GM12878 (cell line): ENCODE measurements at regions not wholly inside any gene's neighbourhood (a gene's known extent, or its start where the extent isn't known, plus 50 kb on each side); places are given as distances from the start of the nearest gene placed in this dataset.

Experiments
- ATAC-seq: fragments of 200-7000 bp; cut with Tn5 transposase; 3 replicates; pipeline ENCODE4 v1.9.1; 2020; ENCODE audit warnings: mild to moderate bottlenecking, moderate library complexity
- BruUV-seq: library from RNA; stranded (reverse); fragments of 400-500 nt; replicated peaks from 2 replicates; lab custom pipeline; 2021; lab: Mats Ljungman, UMichigan
- CTCF ChIA-PET: fragments of 300-600 bp; sonication (Branson Sonifier 250); formaldehyde crosslinking; extraction: SDS; loops from one replicate; lab custom pipeline; 2021; ENCODE audit warnings: inconsistent platforms; lab: Yijun Ruan, JAX
- POLR2A ChIA-PET: fragments of 350-600 bp; formaldehyde crosslinking; extraction: SDS; loops from one replicate; lab custom pipeline; 2021; ENCODE audit warnings: inconsistent platforms; lab: Charles Lee
- RAD21 ChIA-PET: fragments of 300-600 bp; sonication (Branson Sonifier 250); formaldehyde crosslinking; loops from one replicate; lab custom pipeline; 2023; ENCODE audit warnings: antibody characterized with exemption; ENCODE audit not compliant: unreplicated experiment; lab: Charles Lee
- SMC1A ChIA-PET: fragments of 300-600 bp; sonication (Branson Sonifier 250); formaldehyde crosslinking; loops from one replicate; lab custom pipeline; 2023; ENCODE audit not compliant: unreplicated experiment, uncharacterized antibody; lab: Charles Lee
- DNase-seq: peaks from one replicate; pipeline ENCODE4 v3.0.0-alpha.2; 2011; ENCODE audit warnings: low read depth, low spot score
- FAIRE-seq: peaks from 3 replicates; lab custom pipeline; 2011; peaks lifted over from hg19 to GRCh38; lab: Jason Lieb, UNC
- H2AFZ ChIP-seq: 2 replicates; pipeline ENCODE4 v1.6.0; 2011; ENCODE audit warnings: low read depth, low read length, control low read depth; ENCODE audit not compliant: control insufficient read depth
- H3K27ac ChIP-seq: 2 replicates; pipeline ENCODE4 v1.5.1; 2011; ENCODE audit warnings: control low read depth; ENCODE audit not compliant: control insufficient read depth, insufficient read depth
- H3K27me3 ChIP-seq, 2 experiments: replicated peaks in 1 of 2; 2 replicates each; pipeline versions ENCODE4 v1.6.0 to v1.6.1; 2011; ENCODE audit warnings: low read length in 1 of 2; ENCODE audit not compliant: control insufficient read depth in 2 of 2, insufficient read depth in 2 of 2
- H3K36me3 ChIP-seq, 2 experiments: 2 replicates each; pipeline ENCODE4 v1.5.1; 2011; ENCODE audit warnings: low read length in 1 of 2; ENCODE audit not compliant: control insufficient read depth in 2 of 2, insufficient read depth in 2 of 2
- H3K4me1 ChIP-seq: 2 replicates; pipeline ENCODE4 v1.6.1; 2011; ENCODE audit warnings: mild to moderate bottlenecking, low read length, moderate library complexity, mixed read lengths; ENCODE audit not compliant: control insufficient read depth, insufficient read depth
- H3K4me2 ChIP-seq: 2 replicates; pipeline ENCODE4 v1.6.0; 2011; ENCODE audit warnings: control low read depth; ENCODE audit not compliant: control insufficient read depth, insufficient read depth
- H3K4me3 ChIP-seq: fragments of 200-600 bp; sonication (generic); 2 replicates; pipeline ENCODE4 v1.5.1; 2016
- H3K79me2 ChIP-seq: 2 replicates; pipeline ENCODE4 v1.6.0; 2011; ENCODE audit warnings: low read length; ENCODE audit not compliant: control insufficient read depth, insufficient read depth
- H3K9ac ChIP-seq: 2 replicates; pipeline ENCODE4 v1.8.0; 2011; ENCODE audit warnings: low read length, control low read depth, mixed read lengths; ENCODE audit not compliant: control insufficient read depth, insufficient read depth
- H3K9me3 ChIP-seq: replicated peaks from 3 replicates; pipeline ENCODE4 v1.5.1; 2011; ENCODE audit warnings: mild to moderate bottlenecking, low read length; ENCODE audit not compliant: control insufficient read depth, insufficient read depth
- H4K20me1 ChIP-seq: 2 replicates; pipeline ENCODE4 v1.6.0; 2011; ENCODE audit not compliant: control insufficient read depth, insufficient read depth
- CHD2 ChIP-seq: IDR thresholded peaks from 2 replicates; pipeline ENCODE4 v1.6.1; 2011; ENCODE audit warnings: low read depth, low read length, improper control_type of control experiment, borderline replicate concordance
- EP300 ChIP-seq, 2 experiments: fragments of 150-350 bp in 1 of 2; IDR thresholded peaks; 2 replicates each; pipeline ENCODE4 v1.6.1; 2011 to 2012; ENCODE audit warnings: low read depth in 2 of 2, low read length in 2 of 2, borderline replicate concordance in 1 of 2, improper control_type of control experiment in 1 of 2, inconsistent platforms in 1 of 2; ENCODE audit not compliant: control insufficient read depth in 1 of 2
- IRF3 ChIP-seq: fragments of 450-650 bp; IDR thresholded peaks from 2 replicates; pipeline ENCODE4 v1.6.1; 2014; ENCODE audit warnings: mild to moderate bottlenecking
- MAX ChIP-seq: IDR thresholded peaks from 2 replicates; pipeline ENCODE4 v1.6.1; 2012; ENCODE audit warnings: low read depth, low read length, improper control_type of control experiment
- SP1 ChIP-seq: IDR thresholded peaks from one replicate; pipeline ENCODE4 v1.6.1; 2011; ENCODE audit warnings: low read depth, low read length
- TARDBP ChIP-seq: IDR thresholded peaks from 2 replicates; pipeline ENCODE4 v1.6.1; 2016; ENCODE audit warnings: borderline replicate concordance
- ZBTB4 ChIP-seq: fragments of 450-650 bp; formaldehyde crosslinking; IDR thresholded peaks from 2 replicates; pipeline ENCODE4 v1.4.0; 2022; ENCODE audit warnings: mild to moderate bottlenecking, moderate library complexity
- ZNF217 ChIP-seq: fragments of 450-650 bp; IDR thresholded peaks from 2 replicates; pipeline ENCODE4 v1.6.1; 2017; ENCODE audit warnings: antibody characterized with exemption, mild to moderate bottlenecking
- WGBS: methylation state at CpG from one replicate; pipeline ENCODE4 v1.1.6; 2016; ENCODE audit warnings: low lambda C conversion rate; ENCODE audit not compliant: insufficient replicate concordance, insufficient coverage; ENCODE audit errors: missing lambda C conversion rate; 5-methylcytosine and 5-hydroxymethylcytosine counted together
- in situ Hi-C: fragments of 300-500 bp; cut with MboI; formaldehyde crosslinking; loops from 9 replicates; pipeline ENCODE4 v1.14.3; 2018; ENCODE audit warnings: mixed read lengths
- intact Hi-C: fragments of 100-400 bp; cut with micrococcal nuclease; formaldehyde crosslinking; loops from one replicate; pipeline ENCODE4 v1.14.2; 2022; ENCODE audit not compliant: unreplicated experiment

- CTCF ChIA-PET: no interaction called here
- no peak overlapping the region for H3K4me2 ChIP-seq
- no peak for DNase-seq
- no peak for ATAC-seq
- POLR2A ChIA-PET: no interaction called here
- H3K4me1 ChIP-seq: no peaks in the 10 kb centered on the region
- intact Hi-C loops: no loop called here
- SMC1A ChIA-PET: no interaction called here
- BruUV-seq: no TSS peak
- no peaks in the 10 kb centered on the region for H4K20me1 ChIP-seq
- H3K4me3 ChIP-seq: no peak overlapping the region
- H3K9ac ChIP-seq: no peak overlapping the region
- in situ Hi-C loops: no loop called here
- TF ChIP-seq ZNF217: no peak
- TF ChIP-seq SP1: no peak
- TF ChIP-seq IRF3: no peak
- TF ChIP-seq TARDBP: no peak
- TF ChIP-seq EP300 (IDR thresholded peaks at IDR 0.05; ENCODE audit: borderline replicate concordance in 1 of 2, control insufficient read depth in 1 of 2, low read depth in 2 of 2, low read length in 2 of 2): no peak
- TF ChIP-seq ZBTB4 (CRISPR knock-in tag): no peak
- no peak for TF ChIP-seq CHD2
- no peak for TF ChIP-seq MAX
- TF ChIP-seq, all 136 proteins: peak for 0
- 31% methylated on average over 17 of the region's 17 CpGs for WGBS
- RAD21 ChIA-PET: no interaction called here
- Histone ChIP-seq H3K27ac (no peak overlapping the region), H3K79me2 (no peaks in the 10 kb centered on the region), H2AFZ (no peak overlapping the region), H3K27me3 (no peaks in the 10 kb centered on the region; a peak in 1 of 4 replicates), H3K9me3 (no peaks in the 10 kb centered on the region; the same call in 2 of the 3 replicates), H3K36me3 (no peaks in the 10 kb centered on the region)
- FAIRE-seq: no peak
Observed at GRCh38 chr12:131375261-131375971, 335.5 kb upstream of the SFSWAP start.
